ENCODE measurements at regions not wholly inside any gene's neighbourhood (a gene's known extent, or its start where the extent isn't known, plus 50 kb on each side); places are given as distances from the start of the nearest gene placed in this dataset.

GRCh38 chr6:167708501-167709094 lies 118.1 kb upstream of the AFDN start:
- TF ChIP-seq EGR1 (IDR thresholded peaks at IDR 0.05) (no peak), NFIC (IDR thresholded peaks at IDR 0.05) (no peak), CREB1 (IDR thresholded peaks at IDR 0.05; ENCODE audit: low read depth) (no peak)

GRCh38 chr6:167709196-167709595 lies 117.5 kb upstream of the AFDN start:
- TF ChIP-seq TEAD4 (IDR thresholded peaks at IDR 0.05): no peak
- TF ChIP-seq, protein P1, sequence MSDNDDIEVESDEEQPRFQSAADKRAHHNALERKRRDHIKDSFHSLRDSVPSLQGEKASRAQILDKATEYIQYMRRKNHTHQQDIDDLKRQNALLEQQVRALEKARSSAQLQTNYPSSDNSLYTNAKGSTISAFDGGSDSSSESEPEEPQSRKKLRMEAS (IDR thresholded peaks at IDR 0.05): no peak
- TF ChIP-seq RAD21 (IDR thresholded peaks at IDR 0.05; ENCODE audit: low read depth): no peak
- TF ChIP-seq TAF1 (IDR thresholded peaks at IDR 0.05; ENCODE audit: low read depth): no peak
- no peak for TF ChIP-seq USF1 (IDR thresholded peaks at IDR 0.05)
- TF ChIP-seq YY1 (IDR thresholded peaks at IDR 0.05; ENCODE audit: low read depth): no peak
- no peak for TF ChIP-seq CEBPB (IDR thresholded peaks at IDR 0.05)
- TF ChIP-seq CREB1 (IDR thresholded peaks at IDR 0.05; ENCODE audit: low read depth): no peak
- no peak for TF ChIP-seq EP300 (IDR thresholded peaks at IDR 0.05; ENCODE audit: borderline replicate concordance)
- no peak for TF ChIP-seq EGR1 (IDR thresholded peaks at IDR 0.05)
- no peak for TF ChIP-seq FOXM1 (IDR thresholded peaks at IDR 0.05; ENCODE audit: borderline replicate concordance, low read depth)
- TF ChIP-seq TCF12 (IDR thresholded peaks at IDR 0.05; ENCODE audit: low read depth): no peak
- no peak for TF ChIP-seq NFIC (IDR thresholded peaks at IDR 0.05)
- no peak for TF ChIP-seq ZBTB7A (IDR thresholded peaks at IDR 0.05; ENCODE audit: low read depth)
- TF ChIP-seq REST (IDR thresholded peaks at IDR 0.05; ENCODE audit: low read depth): no peak

- TF ChIP-seq CREB1 (IDR thresholded peaks at IDR 0.05; ENCODE audit: low read depth) (no peak), YY1 (IDR thresholded peaks at IDR 0.05; ENCODE audit: low read depth) (no peak), ZBTB7A (IDR thresholded peaks at IDR 0.05; ENCODE audit: low read depth) (no peak), EGR1 (IDR thresholded peaks at IDR 0.05) (no peak), NFIC (IDR thresholded peaks at IDR 0.05) (no peak), TCF12 (IDR thresholded peaks at IDR 0.05; ENCODE audit: low read depth) (no peak), TEAD4 (IDR thresholded peaks at IDR 0.05) (no peak), CEBPB (IDR thresholded peaks at IDR 0.05) (no peak), FOXM1 (IDR thresholded peaks at IDR 0.05; ENCODE audit: borderline replicate concordance, low read depth) (no peak), EP300 (IDR thresholded peaks at IDR 0.05; ENCODE audit: borderline replicate concordance) (no peak), RAD21 (IDR thresholded peaks at IDR 0.05; ENCODE audit: low read depth) (no peak), REST (IDR thresholded peaks at IDR 0.05; ENCODE audit: low read depth) (no peak)
- TF ChIP-seq, protein P1 (IDR thresholded peaks at IDR 0.05): no peak
Observed at GRCh38 chr6:167710363-167710920, 116.3 kb upstream of the AFDN start.

DNA sequence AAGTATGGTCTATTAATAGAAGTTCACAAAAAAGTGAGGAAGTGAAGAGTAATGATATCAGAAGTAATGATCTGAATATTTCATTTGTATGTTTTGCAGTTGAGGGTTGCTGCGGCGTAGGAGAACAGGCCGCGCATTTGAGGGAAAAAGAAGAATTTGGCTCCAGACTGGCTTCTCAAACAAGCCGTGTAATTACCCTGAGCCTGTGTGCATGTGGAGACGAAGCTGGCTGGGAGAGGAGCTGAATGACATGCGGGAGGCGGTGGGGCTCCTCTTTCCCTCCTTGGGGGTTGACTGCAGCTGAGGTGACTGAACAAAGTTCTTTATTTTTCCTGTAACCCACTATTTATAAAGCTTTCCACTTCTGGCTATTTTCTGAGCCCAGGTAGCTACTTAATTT lies 115.5 kb upstream of the AFDN start:
- TF ChIP-seq EP300 (IDR thresholded peaks at IDR 0.05; ENCODE audit: borderline replicate concordance) (no peak), CREB1 (IDR thresholded peaks at IDR 0.05; ENCODE audit: low read depth) (no peak), TAF1 (IDR thresholded peaks at IDR 0.05; ENCODE audit: low read depth) (no peak), FOXM1 (IDR thresholded peaks at IDR 0.05; ENCODE audit: borderline replicate concordance, low read depth) (no peak), RAD21 (IDR thresholded peaks at IDR 0.05; ENCODE audit: low read depth) (no peak), EGR1 (IDR thresholded peaks at IDR 0.05) (no peak), ZBTB7A (IDR thresholded peaks at IDR 0.05; ENCODE audit: low read depth) (no peak), CEBPB (IDR thresholded peaks at IDR 0.05) (no peak), YY1 (IDR thresholded peaks at IDR 0.05; ENCODE audit: low read depth) (no peak), USF1 (IDR thresholded peaks at IDR 0.05) (no peak), TEAD4 (IDR thresholded peaks at IDR 0.05) (no peak)
- TF ChIP-seq, protein P1 (IDR thresholded peaks at IDR 0.05): no peak

- no peak for TF ChIP-seq RAD21 (IDR thresholded peaks at IDR 0.05; ENCODE audit: low read depth)
- TF ChIP-seq CEBPB (IDR thresholded peaks at IDR 0.05): no peak
- TF ChIP-seq USF1 (IDR thresholded peaks at IDR 0.05): no peak
- TF ChIP-seq NFIC (IDR thresholded peaks at IDR 0.05): no peak
- no peak for TF ChIP-seq TEAD4 (IDR thresholded peaks at IDR 0.05)
- TF ChIP-seq EGR1 (IDR thresholded peaks at IDR 0.05): no peak
- no peak for TF ChIP-seq EP300 (IDR thresholded peaks at IDR 0.05; ENCODE audit: borderline replicate concordance)
- no peak for TF ChIP-seq YY1 (IDR thresholded peaks at IDR 0.05; ENCODE audit: low read depth)
- TF ChIP-seq REST (IDR thresholded peaks at IDR 0.05; ENCODE audit: low read depth): no peak
- no peak for TF ChIP-seq TAF1 (IDR thresholded peaks at IDR 0.05; ENCODE audit: low read depth)
- TF ChIP-seq FOXM1 (IDR thresholded peaks at IDR 0.05; ENCODE audit: borderline replicate concordance, low read depth): no peak
- no peak for TF ChIP-seq TCF12 (IDR thresholded peaks at IDR 0.05; ENCODE audit: low read depth)
- TF ChIP-seq CREB1 (IDR thresholded peaks at IDR 0.05; ENCODE audit: low read depth): no peak
- no peak for TF ChIP-seq ZBTB7A (IDR thresholded peaks at IDR 0.05; ENCODE audit: low read depth)
- TF ChIP-seq, protein P1 (IDR thresholded peaks at IDR 0.05): no peak
Observed at GRCh38 chr6:167711768-167712730, 114.7 kb upstream of the AFDN start.
